Cerebellar nuclear complex (tissue), 1 donor: ENCODE measurements at regions not wholly inside any gene's neighbourhood (a gene's known extent, or its start where the extent isn't known, plus 50 kb on each side); places are given as distances from the start of the nearest gene placed in this dataset.
"Not testable (repeated sequence)": the region's sequence is repeated elsewhere in the genome, so short reads cannot be mapped to it uniquely, and the experiment has no call there.

Experiments
- DNase-seq, 2 experiments: peaks; one replicate each; lab custom pipeline; 2025; lab: John Stamatoyannopoulos, UW

- no peak for DNase-seq
Measured at GRCh38 chr6:119874381-119874780, 524.8 kb upstream of the MAN1A1 start.

- no peak for DNase-seq
Measured at GRCh38 chr6:119873107-119873506, 523.5 kb upstream of the MAN1A1 start.

- DNase-seq = no peak
Measured at GRCh38 chr6:119871520-119871919, 522.0 kb upstream of the MAN1A1 start.

- no peak for DNase-seq
Measured at GRCh38 chr6:119865466-119866350, 516.1 kb upstream of the MAN1A1 start.

DNA sequence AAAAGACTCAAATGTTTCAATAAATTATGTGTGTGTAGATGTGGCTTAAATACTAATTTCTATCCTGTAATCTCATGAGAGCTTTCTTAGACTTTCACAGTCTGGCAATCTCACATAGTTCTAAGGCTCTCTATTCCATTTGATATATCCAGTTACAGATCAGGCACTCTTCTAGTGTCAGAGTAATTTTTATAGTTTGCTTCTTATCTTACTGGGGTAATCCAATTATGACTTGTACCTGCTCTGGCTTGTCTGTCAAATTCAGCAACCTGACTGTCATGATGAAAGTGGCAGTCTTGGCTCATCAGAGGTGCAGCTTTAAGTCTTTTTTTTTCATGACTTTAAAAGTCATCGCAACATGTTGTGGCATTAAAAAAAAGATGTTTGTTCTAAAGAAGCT lies 513.2 kb upstream of the MAN1A1 start:
- DNase-seq = no peak

- DNase-seq = no peak
Measured at GRCh38 chr6:119858901-119859300, 509.3 kb upstream of the MAN1A1 start.

- no peak for DNase-seq
Measured at GRCh38 chr6:119856136-119856535, 506.6 kb upstream of the MAN1A1 start.

DNA sequence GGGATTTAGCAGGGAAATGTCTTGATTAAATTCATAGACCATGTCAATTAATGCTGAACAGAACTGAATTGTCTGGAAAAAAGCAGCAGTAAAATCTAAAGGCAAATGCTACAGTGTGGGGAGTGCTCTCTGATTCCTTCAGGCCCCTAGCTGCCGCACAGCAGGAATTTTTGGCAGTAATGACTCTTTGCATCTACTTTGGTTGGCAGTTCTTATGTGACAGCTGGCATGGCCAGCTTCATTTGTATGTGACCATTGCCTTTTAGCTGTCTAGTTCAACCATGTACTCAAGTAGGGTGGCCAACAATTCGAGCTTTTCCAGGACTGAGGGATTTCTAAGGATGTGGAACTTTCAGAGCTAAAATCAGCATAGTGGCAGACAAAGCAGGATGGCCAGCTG lies 499.1 kb upstream of the MAN1A1 start:
- DNase-seq = peak; percentile 37 to 76

DNA sequence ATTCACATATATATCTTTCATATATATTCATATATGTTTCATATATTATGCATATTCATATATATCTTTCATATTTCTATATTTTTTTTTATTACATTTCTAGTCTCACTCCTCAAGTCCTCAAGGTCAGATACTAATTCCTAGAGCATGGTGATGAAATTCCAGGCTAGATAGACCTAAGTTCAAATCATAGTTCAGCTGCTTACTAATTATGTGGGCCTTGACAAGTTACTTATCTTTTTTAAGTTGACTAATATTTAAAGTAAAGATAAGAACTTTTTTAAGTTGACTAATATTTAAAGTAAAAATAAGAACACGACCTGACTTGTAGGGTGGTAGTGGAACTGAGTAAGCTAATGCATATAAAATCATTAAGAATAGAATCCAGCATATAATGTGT lies 495.6 kb upstream of the MAN1A1 start:
- no peak for DNase-seq

DNA sequence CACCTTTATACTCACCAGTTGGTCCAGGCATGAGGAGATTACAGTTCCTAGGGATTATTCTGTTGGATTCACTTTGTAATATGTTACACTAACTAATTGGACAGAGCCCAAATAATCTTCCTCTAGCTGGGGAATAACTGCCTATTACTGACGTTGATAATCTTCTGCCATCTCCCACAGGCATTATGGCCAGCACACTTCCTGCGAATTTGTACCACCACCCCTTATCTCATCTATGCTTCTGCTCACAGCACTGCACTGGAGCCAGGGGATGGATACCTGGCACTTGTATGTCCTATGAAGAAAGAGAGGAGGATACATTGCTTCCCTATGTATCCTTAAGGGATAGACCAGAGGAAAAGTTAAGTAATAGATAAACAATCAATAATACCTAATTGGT lies 494.8 kb upstream of the MAN1A1 start:
- DNase-seq = no peak

GRCh38 chr6:119842191-119842590 lies 492.6 kb upstream of the MAN1A1 start:
- DNase-seq = no peak

- no peak for DNase-seq
Measured at GRCh38 chr6:119838043-119838442, 488.5 kb upstream of the MAN1A1 start.

- DNase-seq = no peak
Measured at GRCh38 chr6:119834418-119834817, 484.9 kb upstream of the MAN1A1 start.

DNA sequence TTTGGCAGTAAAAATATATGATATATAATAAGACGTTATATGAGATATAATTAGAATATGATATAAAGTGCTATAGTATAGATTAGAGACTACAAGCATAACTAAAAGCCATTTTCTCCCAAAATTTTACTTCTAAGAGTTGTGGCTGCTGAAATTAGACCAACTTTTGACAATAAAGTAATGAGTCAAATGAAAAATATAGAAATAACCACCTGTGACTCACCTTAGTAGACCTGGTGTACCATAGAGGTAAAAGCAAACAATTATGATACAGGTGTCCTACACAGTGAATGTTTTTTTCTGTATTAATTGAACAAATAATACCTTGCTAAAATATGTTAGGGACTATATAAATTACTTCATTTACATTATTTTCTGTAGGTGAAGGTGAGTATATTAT lies 482.9 kb upstream of the MAN1A1 start:
- DNase-seq = no peak

GRCh38 chr6:119830494-119831295 lies 481.1 kb upstream of the MAN1A1 start:
- DNase-seq = no peak

DNA sequence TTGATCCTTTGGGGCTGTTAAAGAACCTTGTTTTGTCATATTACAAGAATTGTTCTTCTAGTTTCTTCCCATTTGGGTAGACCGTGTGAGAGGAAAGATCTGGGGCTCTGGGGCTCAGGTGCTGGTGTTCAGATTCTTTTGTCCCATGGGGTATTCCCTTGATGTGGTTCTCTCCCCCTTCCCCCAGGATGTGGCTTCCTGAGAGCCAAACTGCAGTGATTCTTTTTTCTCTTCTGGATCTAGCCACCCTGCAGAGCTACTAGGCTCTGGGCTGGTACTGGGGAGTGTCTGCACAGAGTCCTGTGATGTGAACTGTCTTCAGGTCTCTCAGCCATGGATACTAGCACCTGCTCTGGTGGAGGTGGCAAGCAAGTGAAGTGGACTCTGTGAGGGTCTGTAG lies 480.5 kb upstream of the MAN1A1 start:
- no peak for DNase-seq

DNA sequence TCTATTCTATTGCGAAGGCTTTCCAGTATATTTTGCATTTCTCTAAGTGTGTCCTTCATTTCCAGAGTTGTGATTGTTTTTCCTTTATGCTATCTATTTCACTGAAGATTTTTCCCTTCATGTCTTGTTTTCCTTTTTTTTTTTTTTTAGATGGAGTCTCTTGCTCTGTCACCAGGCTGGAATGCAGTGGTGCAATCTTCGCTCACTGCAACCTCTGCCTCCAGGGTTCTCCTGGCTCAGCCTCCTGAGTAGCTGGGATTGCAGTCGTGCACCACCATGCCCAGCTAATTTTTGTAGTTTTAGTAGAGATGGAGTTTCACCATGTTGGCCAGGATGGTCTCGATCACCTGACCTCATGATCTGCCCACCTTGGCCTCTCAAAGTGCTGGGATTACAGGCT lies 479.9 kb upstream of the MAN1A1 start:
- not testable (repeated sequence) for DNase-seq

DNA sequence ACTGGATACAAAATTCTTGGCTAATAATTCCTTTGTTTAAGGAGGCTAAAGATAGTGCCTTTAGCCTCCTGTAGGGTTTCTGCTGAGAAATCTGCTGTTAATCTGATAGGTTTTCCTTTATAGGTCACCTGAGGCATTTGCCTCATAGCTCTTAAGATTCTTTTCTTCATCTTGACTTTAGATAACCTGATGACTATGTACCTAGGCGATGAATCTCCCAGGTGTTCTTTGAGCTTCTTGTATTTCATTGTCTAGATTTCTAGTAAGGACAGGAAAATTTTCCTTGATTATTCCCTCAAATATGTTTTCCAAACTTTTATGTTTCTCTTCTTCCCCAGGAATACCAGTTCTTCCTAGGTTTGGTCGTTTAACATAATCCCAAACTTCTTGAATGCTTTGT lies 479.4 kb upstream of the MAN1A1 start:
- DNase-seq = no peak

DNA sequence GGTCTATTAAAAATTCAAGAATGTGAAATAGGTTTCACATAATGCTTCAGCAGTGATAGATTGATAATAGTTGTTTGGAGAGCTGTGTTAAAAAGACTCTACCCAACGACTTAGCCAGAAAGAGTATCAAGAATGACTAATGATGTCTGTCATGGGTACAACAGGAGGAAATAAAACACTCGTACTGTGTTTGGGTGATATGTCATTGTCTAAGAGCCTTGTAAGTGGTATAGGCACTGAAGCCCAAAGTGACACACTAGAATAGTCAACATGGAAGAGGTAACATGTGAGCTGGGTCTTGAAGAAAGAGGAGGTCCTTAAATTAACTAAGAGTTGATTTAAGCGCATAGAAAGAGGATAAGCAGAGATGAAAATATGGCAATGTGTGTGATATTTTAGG lies 471.8 kb upstream of the MAN1A1 start:
- DNase-seq = no peak

DNA sequence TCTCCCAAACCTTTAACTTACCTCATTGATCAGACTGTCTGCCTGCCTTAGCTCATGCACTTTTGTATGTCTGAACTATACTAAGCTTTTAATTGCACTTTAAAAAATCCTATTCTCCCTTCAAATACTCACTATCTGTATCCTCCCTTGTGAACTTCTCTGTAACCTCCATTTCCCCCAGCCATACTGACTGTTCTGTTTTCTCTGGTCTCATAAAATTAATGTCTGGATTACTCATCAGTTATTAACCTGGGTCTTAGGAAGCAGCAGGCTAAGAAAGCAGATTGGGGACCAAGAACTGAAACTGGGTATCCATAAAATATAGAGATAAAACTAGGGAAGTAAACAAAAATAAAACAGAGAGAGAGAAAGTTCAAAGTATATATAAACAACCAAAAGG lies 469.3 kb upstream of the MAN1A1 start:
- no peak for DNase-seq

GRCh38 chr6:119814609-119815400 lies 465.2 kb upstream of the MAN1A1 start:
- no peak for DNase-seq

DNA sequence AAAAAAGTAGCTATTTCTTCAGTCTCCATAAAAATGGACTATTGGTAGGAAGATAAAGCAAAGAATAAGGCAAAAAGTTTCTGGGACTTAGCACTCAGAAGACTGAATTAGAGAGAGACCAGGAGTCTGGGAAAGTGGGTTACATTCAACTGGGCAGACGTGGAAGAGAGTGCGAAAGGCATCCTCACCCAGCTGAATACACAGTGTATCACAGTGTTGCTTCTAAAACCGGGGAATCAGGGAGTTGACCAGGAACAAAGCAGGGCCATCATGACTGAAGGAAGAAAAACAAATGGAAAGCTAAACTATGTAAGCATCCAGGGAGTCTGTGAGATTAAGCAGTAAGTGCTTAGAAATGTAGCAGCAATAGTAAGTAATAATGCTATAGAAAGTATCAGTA lies 452.9 kb upstream of the MAN1A1 start:
- no peak for DNase-seq
